WTC11 (cell line): ENCODE measurements at regions not wholly inside any gene's neighbourhood (a gene's known extent, or its start where the extent isn't known, plus 50 kb on each side); places are given as distances from the start of the nearest gene placed in this dataset.

ENCODE experiments used
- CREB1 ChIP-seq: sonication (generic); formaldehyde crosslinking; IDR thresholded peaks from 2 replicates; pipeline ENCODE4 v1.8.0; 2023; ENCODE audit warnings: mild to moderate bottlenecking, missing genetic modification reagents
- ESRRA ChIP-seq: sonication (generic); formaldehyde crosslinking; IDR thresholded peaks from 2 replicates; pipeline ENCODE4 v1.8.1; 2022; ENCODE audit warnings: mild to moderate bottlenecking, missing genetic modification reagents, borderline replicate concordance
- GABPB1 ChIP-seq: sonication (generic); formaldehyde crosslinking; IDR thresholded peaks from 2 replicates; pipeline ENCODE4 v1.8.1; 2023; ENCODE audit warnings: mild to moderate bottlenecking, missing genetic modification reagents
- JUN ChIP-seq: sonication (generic); formaldehyde crosslinking; IDR thresholded peaks from 2 replicates; pipeline ENCODE4 v1.8.0; 2023; ENCODE audit warnings: mild to moderate bottlenecking, missing genetic modification reagents
- NR3C1 ChIP-seq: sonication (generic); formaldehyde crosslinking; conservative IDR thresholded peaks from 2 replicates; pipeline ENCODE4 v1.8.1; 2023; ENCODE audit warnings: low read depth, mild to moderate bottlenecking, missing genetic modification reagents
- PREB ChIP-seq: sonication (generic); formaldehyde crosslinking; IDR thresholded peaks from 2 replicates; pipeline ENCODE4 v1.8.1; 2022; ENCODE audit warnings: mild to moderate bottlenecking, missing genetic modification reagents, moderate library complexity, borderline replicate concordance
- SOX15 ChIP-seq: fragments of 250-450 bp; sonication (Bioruptor Pico); IDR thresholded peaks from 2 replicates; pipeline ENCODE4 v1.9.0; 2021; ENCODE audit warnings: mild to moderate bottlenecking
- TEAD4 ChIP-seq: sonication (generic); formaldehyde crosslinking; IDR thresholded peaks from 2 replicates; pipeline ENCODE4 v1.8.0; 2022; ENCODE audit warnings: mild to moderate bottlenecking, missing genetic modification reagents
- TF ChIP-seq, protein P1 (sequence below): fragments of 200-600 bp; IDR thresholded peaks from 2 replicates; pipeline ENCODE4 v1.8.0; 2022; ENCODE audit warnings: antibody characterized with exemption
- TF ChIP-seq, protein P2 (sequence below): sonication (generic); formaldehyde crosslinking; IDR thresholded peaks from 2 replicates; pipeline ENCODE4 v1.8.1; 2023; ENCODE audit warnings: mild to moderate bottlenecking, missing genetic modification reagents, moderate library complexity
- TF ChIP-seq, protein P3 (sequence below): sonication (generic); formaldehyde crosslinking; IDR thresholded peaks from 2 replicates; pipeline ENCODE4 v1.8.1; 2023; ENCODE audit warnings: mild to moderate bottlenecking, missing genetic modification reagents, moderate library complexity
- TF ChIP-seq, protein P4 (sequence below): sonication (generic); formaldehyde crosslinking; IDR thresholded peaks from 2 replicates; pipeline ENCODE4 v1.8.0; 2022; ENCODE audit warnings: mild to moderate bottlenecking, missing genetic modification reagents
- TF ChIP-seq, protein P5 (sequence below): sonication (generic); formaldehyde crosslinking; IDR thresholded peaks from 2 replicates; pipeline ENCODE4 v1.8.1; 2022; ENCODE audit warnings: low read depth, missing genetic modification reagents, borderline replicate concordance
- TF ChIP-seq, protein P6 (sequence below): sonication (generic); formaldehyde crosslinking; IDR thresholded peaks from 2 replicates; pipeline ENCODE4 v1.8.0; 2023; ENCODE audit warnings: missing genetic modification reagents

DNA sequence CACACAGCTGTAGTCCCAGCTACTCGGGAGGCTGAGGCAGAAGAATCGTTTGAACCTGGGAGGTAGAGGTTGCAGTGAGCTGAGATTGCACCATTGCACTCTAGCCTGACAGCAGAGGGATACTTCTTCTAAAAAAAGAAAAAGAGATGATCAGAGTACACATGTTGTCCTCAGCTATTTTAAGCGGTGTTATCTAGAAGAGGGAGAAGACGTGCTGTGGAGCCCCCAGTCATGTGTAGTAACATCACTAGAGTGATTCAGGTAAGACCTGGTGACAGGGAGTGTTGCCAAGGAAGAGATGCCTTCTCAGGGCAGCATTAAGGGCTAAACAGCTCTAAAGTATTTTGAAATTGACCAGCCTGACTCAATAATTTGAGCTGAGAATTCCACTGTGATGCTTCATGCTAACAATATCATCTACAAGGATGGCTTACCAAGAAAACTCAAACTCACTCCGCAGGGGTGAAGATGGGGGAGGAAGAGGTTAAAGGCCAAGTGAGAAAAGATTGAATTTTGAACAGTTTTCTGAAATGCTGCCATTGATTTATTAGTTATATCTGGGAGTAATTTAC, 97.4 kb downstream of the KLF6 start:
- TF ChIP-seq, protein P1, sequence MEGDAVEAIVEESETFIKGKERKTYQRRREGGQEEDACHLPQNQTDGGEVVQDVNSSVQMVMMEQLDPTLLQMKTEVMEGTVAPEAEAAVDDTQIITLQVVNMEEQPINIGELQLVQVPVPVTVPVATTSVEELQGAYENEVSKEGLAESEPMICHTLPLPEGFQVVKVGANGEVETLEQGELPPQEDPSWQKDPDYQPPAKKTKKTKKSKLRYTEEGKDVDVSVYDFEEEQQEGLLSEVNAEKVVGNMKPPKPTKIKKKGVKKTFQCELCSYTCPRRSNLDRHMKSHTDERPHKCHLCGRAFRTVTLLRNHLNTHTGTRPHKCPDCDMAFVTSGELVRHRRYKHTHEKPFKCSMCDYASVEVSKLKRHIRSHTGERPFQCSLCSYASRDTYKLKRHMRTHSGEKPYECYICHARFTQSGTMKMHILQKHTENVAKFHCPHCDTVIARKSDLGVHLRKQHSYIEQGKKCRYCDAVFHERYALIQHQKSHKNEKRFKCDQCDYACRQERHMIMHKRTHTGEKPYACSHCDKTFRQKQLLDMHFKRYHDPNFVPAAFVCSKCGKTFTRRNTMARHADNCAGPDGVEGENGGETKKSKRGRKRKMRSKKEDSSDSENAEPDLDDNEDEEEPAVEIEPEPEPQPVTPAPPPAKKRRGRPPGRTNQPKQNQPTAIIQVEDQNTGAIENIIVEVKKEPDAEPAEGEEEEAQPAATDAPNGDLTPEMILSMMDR: no peak
- TF ChIP-seq NR3C1 (CRISPR knock-in tag): no peak
- TF ChIP-seq, protein P2, sequence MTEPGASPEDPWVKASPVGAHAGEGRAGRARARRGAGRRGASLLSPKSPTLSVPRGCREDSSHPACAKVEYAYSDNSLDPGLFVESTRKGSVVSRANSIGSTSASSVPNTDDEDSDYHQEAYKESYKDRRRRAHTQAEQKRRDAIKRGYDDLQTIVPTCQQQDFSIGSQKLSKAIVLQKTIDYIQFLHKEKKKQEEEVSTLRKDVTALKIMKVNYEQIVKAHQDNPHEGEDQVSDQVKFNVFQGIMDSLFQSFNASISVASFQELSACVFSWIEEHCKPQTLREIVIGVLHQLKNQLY (CRISPR knock-in tag): no peak
- TF ChIP-seq TEAD4 (CRISPR knock-in tag): no peak
- TF ChIP-seq, protein P3, sequence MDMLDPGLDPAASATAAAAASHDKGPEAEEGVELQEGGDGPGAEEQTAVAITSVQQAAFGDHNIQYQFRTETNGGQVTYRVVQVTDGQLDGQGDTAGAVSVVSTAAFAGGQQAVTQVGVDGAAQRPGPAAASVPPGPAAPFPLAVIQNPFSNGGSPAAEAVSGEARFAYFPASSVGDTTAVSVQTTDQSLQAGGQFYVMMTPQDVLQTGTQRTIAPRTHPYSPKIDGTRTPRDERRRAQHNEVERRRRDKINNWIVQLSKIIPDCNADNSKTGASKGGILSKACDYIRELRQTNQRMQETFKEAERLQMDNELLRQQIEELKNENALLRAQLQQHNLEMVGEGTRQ (CRISPR knock-in tag): no peak
- TF ChIP-seq, protein P4, sequence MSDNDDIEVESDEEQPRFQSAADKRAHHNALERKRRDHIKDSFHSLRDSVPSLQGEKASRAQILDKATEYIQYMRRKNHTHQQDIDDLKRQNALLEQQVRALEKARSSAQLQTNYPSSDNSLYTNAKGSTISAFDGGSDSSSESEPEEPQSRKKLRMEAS (CRISPR knock-in tag): no peak
- no peak for TF ChIP-seq GABPB1 (CRISPR knock-in tag)
- no peak for TF ChIP-seq JUN (CRISPR knock-in tag)
- TF ChIP-seq, protein P5, sequence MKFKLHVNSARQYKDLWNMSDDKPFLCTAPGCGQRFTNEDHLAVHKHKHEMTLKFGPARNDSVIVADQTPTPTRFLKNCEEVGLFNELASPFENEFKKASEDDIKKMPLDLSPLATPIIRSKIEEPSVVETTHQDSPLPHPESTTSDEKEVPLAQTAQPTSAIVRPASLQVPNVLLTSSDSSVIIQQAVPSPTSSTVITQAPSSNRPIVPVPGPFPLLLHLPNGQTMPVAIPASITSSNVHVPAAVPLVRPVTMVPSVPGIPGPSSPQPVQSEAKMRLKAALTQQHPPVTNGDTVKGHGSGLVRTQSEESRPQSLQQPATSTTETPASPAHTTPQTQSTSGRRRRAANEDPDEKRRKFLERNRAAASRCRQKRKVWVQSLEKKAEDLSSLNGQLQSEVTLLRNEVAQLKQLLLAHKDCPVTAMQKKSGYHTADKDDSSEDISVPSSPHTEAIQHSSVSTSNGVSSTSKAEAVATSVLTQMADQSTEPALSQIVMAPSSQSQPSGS (CRISPR knock-in tag): no peak
- no peak for TF ChIP-seq PREB (CRISPR knock-in tag)
- TF ChIP-seq SOX15: no peak
- TF ChIP-seq, protein P6, sequence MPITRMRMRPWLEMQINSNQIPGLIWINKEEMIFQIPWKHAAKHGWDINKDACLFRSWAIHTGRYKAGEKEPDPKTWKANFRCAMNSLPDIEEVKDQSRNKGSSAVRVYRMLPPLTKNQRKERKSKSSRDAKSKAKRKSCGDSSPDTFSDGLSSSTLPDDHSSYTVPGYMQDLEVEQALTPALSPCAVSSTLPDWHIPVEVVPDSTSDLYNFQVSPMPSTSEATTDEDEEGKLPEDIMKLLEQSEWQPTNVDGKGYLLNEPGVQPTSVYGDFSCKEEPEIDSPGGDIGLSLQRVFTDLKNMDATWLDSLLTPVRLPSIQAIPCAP (CRISPR knock-in tag): no peak
- TF ChIP-seq CREB1: no peak
- TF ChIP-seq ESRRA: no peak
